ENCODE measurements at regions not wholly inside any gene's neighbourhood (a gene's known extent, or its start where the extent isn't known, plus 50 kb on each side); places are given as distances from the start of the nearest gene placed in this dataset.

DNA sequence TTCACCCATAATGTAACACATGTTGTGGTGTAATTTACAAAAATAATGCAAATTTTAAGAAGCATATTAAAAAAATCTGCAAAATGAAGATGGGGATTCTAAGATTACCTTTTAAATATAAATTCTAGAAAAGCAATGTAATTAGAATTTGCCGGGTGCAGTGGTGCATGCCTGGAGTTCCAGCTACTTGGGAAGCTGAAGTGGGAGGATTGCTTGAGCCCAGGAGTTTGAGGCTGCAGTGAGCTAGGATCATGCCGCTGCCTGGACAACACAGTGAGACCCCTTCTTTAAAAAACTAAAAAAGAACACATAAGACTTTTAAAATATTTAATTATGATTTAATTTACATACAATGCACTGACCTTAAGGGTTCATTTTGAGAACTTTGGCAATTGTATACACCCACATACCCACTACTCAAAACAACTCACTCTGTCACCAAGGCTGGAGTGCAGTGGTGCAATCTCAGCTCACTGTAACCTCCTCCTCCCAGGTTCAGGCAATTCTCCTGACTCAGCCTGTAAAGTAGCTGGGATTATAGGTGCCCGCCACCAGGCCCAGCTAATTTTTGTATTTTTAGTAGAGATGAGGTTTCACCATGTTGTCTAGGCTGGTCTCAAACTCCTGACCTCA is 134.0 kb upstream of the TBL1XR1 start:
- Histone ChIP-seq H3K4me2 (ENCODE audit: insufficient read depth in 1 of 2, low read depth in 2 of 2, low read length in 2 of 2) (no peak overlapping the region), H3K18ac (ENCODE audit: extremely low read depth, low read length) (no peak overlapping the region), H4K20me1 (replicated peaks in 1 of 2; ENCODE audit: control insufficient read depth in 1 of 2, insufficient read depth in 2 of 2, low read length in 2 of 2) (no peaks in the 10 kb centered on the region), H3K4me3 (ENCODE audit: extremely low read depth in 1 of 4, insufficient read depth in 2 of 4, low read depth in 3 of 4, low read length in 4 of 4) (no peak overlapping the region), H4K8ac (ENCODE audit: extremely low read depth, insufficient read depth, low read length) (no peak overlapping the region), H3K23me2 (ENCODE audit: low read depth, low read length) (no peaks in the 10 kb centered on the region), H2BK120ac (replicated peaks; ENCODE audit: low read depth, low read length) (no peak overlapping the region), H3K14ac (ENCODE audit: insufficient read length) (no peak overlapping the region), H2BK12ac (ENCODE audit: low read depth, low read length) (no peak overlapping the region), H3K4me1 (replicated peaks in 1 of 4; ENCODE audit: control insufficient read depth in 3 of 4, insufficient read depth in 4 of 4, low read length in 3 of 4) (no peaks in the 10 kb centered on the region), H2BK15ac (ENCODE audit: low read length) (no peak overlapping the region), H2BK5ac (ENCODE audit: low read depth, low read length) (no peak overlapping the region), H3K79me1 (ENCODE audit: low read depth, low read length) (no peaks in the 10 kb centered on the region), H2AFZ (ENCODE audit: low read length) (no peak overlapping the region), H3K27ac (ENCODE audit: low read depth, low read length) (no peak overlapping the region), H3K36me3 (ENCODE audit: control insufficient read depth in 2 of 4, insufficient read depth in 4 of 4, low read length in 3 of 4) (no peaks in the 10 kb centered on the region), H2BK20ac (ENCODE audit: low read length) (no peak overlapping the region), H3K4ac (replicated peaks; ENCODE audit: insufficient read length, low read depth, low read length) (no peak overlapping the region), H2AK5ac (ENCODE audit: low read depth, low read length) (no peak overlapping the region), H4K5ac (ENCODE audit: insufficient read length, low read depth, low read length) (no peak overlapping the region), H3K23ac (ENCODE audit: insufficient read length) (no peak overlapping the region), H3K79me2 (ENCODE audit: control insufficient read depth in 1 of 2, insufficient read depth in 2 of 2, low read length in 2 of 2) (no peaks in the 10 kb centered on the region), H4K91ac (replicated peaks; ENCODE audit: insufficient read length, low read length) (no peak overlapping the region), H3K9ac (replicated peaks in 1 of 4; ENCODE audit: extremely low read depth in 1 of 4, low read depth in 3 of 4, low read length in 3 of 4) (no peak overlapping the region), H3K9me3 (ENCODE audit: insufficient read depth in 2 of 2, low read depth in 1 of 2, low read length in 1 of 2) (no peaks in the 10 kb centered on the region), H3K56ac (replicated peaks; ENCODE audit: insufficient read length, low read depth, low read length) (no peak overlapping the region), H3K27me3 (replicated peaks in 1 of 4; ENCODE audit: control insufficient read depth in 3 of 4, extremely low read depth in 1 of 4, insufficient read depth in 3 of 4, low read length in 3 of 4) (no peaks in the 10 kb centered on the region)
- ChIA-PET CTCF (ENCODE audit: partially characterized antibody) (interaction anchor here (0.6 kb wide), 1 partner anchor 97 kb away, joined by 3 read pairs; no protein-coding TSS in a partner anchor), POLR2A (ENCODE audit: partially characterized antibody) (interaction anchor here (1.2 kb wide), 1 partner anchor 318 kb away, joined by 3 read pairs; no protein-coding TSS in a partner anchor)
- no peak for FAIRE-seq
- no peak for DNase-seq (ENCODE audit: low read depth in 1 of 2, low spot score in 2 of 2)
- WGBS, 2 experiments (ENCODE audit: extremely low coverage in 1 of 2, insufficient coverage in 1 of 2, insufficient read length in 1 of 2, insufficient replicate concordance in 2 of 2, low coverage in 1 of 2, low lambda C conversion rate in 2 of 2, missing lambda C conversion rate in 1 of 2): 89% methylated on average over 3 of the region's 3 CpGs; no CpG with 5 or more reads in 1 of the 2 experiments
- TF ChIP-seq CBX5 (IDR thresholded peaks at IDR 0.05; ENCODE audit: low read depth, low read length) (no peak), CHD2 (IDR thresholded peaks at IDR 0.05; ENCODE audit: low read length) (no peak), BCL11A (IDR thresholded peaks at IDR 0.05; ENCODE audit: low read depth in 2 of 2, low read length in 2 of 2) (no peak), BACH1 (IDR thresholded peaks at IDR 0.05; ENCODE audit: low read length) (no peak), SAP30 (IDR thresholded peaks at IDR 0.05; ENCODE audit: insufficient read depth, insufficient replicate concordance, low read length) (no peak), SP4 (IDR thresholded peaks at IDR 0.05; ENCODE audit: low read length) (no peak), CTCF (IDR thresholded peaks at IDR 0.05; ENCODE audit: control extremely low read depth in 1 of 3, insufficient read depth in 1 of 3, low read depth in 1 of 3, low read length in 3 of 3) (no peak), KDM5A (IDR thresholded peaks at IDR 0.05; ENCODE audit: low read length) (no peak), SP1 (IDR thresholded peaks at IDR 0.05; ENCODE audit: low read depth, low read length) (no peak), POLR2AphosphoS5 (IDR thresholded peaks at IDR 0.05; ENCODE audit: low read depth, low read length) (no peak), FOSL1 (IDR thresholded peaks at IDR 0.05; ENCODE audit: insufficient read depth, low read depth, low read length) (no peak), SRF (IDR thresholded peaks at IDR 0.05; ENCODE audit: low read depth, low read length) (no peak), SIX5 (IDR thresholded peaks at IDR 0.05; ENCODE audit: low read depth, low read length) (no peak)
